Activated CD4-positive, alpha-beta T cell treated with anti-CD3 and anti-CD28 coated beads, Interleukin-2, amount 50 U/mL, for 4 hours (primary cell): ENCODE measurements at regions not wholly inside any gene's neighbourhood (a gene's known extent, or its start where the extent isn't known, plus 50 kb on each side); places are given as distances from the start of the nearest gene placed in this dataset.

Experiments
- DNase-seq, 2 experiments: peaks; one replicate each; pipeline ENCODE4 v3.0.0-alpha.2; 2020

DNA sequence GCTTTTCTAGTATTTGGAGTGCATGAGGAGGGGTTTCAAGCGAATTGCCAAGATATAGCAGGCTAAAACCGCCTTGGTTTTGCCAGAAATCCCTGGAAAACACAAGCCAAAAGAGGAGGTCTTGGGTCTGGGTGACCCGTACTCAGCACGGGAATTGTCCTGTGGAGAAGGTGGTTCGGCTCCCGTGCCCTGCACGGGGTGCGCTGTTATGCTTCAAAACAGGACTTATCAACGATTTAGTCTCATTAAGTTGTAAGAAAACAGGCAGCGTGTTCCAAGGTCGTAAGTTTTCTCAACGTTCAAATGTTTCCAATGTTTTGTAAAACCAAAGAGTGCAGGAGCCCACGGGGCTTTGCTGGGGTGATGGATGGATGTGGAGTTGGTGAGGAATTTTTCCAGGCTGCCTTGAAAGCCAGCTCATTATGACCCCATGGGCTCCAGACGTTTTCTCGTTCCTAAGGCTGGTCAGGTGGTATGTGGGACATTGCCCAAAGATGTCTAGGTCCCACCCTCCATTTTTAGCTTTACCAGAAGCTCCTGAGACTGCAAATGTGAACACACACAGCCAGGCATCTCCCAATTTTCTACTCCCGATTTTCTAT, 75.4 kb upstream of the CLDN14 start:
- DNase-seq, result no peak

- no peak for DNase-seq
Measured at GRCh38 chr21:36557316-36557715, 77.4 kb upstream of the CLDN14 start.

DNA sequence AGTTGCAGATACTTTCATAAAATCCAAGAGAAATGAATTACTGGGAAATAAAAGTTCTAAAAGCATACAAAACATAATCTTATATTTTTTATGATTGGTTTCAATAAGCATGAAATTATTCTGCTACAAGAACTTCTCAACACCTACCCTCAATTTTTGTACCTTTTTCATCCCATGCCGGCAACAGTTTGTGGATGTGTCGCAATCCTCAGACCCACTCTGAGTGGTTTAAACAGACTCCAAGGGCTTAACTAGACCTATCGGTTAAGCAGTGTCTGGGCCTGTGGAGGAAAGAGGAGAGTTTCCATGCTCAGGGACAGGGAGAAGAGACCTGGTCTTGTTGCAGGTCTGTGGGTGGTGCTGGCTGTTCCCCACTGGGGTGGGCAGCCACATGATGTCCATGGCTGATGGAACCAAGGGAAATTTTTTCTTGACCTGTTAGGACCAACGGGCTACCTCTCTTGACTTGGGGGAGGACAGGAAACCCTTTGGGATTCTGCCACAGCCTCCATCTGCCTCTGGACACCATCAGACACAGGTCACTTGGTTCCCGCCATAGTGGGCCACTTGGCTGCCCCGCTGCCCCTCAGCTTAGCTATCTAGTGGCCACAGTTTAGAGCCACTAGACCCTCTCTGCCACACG, 81.1 kb upstream of the CLDN14 start:
- DNase-seq, result no peak

DNA sequence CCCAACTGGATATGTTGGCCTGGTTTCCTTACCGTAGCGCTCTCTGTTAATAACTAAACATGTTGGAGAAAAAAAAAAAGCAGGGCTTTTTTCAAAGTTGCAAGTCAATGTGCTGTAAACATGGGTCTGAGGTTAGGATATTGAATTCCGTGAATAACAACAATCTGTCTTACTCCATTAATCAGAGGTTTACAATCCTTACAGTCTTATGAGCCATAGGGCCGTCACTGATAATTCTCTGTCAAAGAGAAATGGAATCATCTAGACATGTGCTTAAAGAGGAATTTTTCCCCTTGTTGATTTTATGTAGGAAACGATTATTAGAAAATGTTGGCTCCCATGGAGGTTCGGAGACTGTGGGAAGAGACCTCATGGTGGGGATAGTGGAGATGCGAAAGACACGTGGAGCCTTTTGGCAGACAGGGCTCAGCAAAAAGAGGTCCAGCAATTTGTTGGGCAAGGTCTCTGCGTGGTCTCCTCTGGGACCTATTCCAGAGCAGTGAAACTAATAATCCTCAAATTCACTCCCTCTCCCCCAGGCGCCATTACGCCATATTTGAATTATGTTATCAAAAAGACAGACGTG, 83.5 kb upstream of the CLDN14 start:
- no peak for DNase-seq

- DNase-seq, result no peak
Measured at GRCh38 chr21:36564647-36565046, 84.7 kb upstream of the CLDN14 start.

DNA sequence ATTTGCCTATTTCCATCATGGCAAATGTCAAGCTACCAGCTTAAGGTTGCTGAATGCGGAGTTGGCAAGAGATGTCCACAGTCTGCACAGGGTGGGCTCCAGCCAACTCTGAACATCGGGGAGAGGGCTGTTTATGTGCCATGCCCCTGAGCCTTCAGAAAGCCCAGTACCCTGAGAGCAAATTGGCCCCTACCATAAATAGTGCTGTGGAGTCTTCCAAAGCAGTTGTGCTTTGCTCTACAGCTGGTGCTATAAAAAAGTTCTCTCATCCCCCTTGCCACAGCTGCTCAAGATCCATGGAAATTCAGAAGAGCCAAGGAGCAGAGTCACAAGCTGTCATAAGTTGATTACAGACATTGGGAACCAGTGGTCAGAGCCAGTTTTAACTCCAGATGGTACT, 85.6 kb upstream of the CLDN14 start:
- no peak for DNase-seq

GRCh38 chr21:36566644-36567043, 86.7 kb upstream of the CLDN14 start:
- no peak for DNase-seq

GRCh38 chr21:36567216-36567885, 87.4 kb upstream of the CLDN14 start:
- DNase-seq, result no peak

DNA sequence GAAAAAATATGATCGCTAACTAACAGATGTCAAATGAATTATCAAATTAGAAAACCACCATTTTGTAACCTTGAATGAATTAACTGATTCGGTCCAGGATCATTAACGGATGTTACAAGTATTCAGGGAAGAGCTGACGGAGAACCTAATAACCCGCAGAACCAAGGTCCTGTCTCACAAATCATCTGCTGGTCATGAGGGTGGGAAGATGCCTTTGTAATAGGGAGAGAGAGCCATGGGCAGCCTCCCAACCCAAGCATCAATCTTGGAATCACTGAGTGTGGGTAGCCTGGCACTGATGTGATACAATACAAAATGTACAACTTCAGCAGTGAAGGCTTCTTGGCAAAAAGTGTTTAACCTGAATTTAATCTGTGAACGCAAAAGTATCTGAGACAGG, 89.6 kb upstream of the CLDN14 start:
- no peak for DNase-seq

DNA sequence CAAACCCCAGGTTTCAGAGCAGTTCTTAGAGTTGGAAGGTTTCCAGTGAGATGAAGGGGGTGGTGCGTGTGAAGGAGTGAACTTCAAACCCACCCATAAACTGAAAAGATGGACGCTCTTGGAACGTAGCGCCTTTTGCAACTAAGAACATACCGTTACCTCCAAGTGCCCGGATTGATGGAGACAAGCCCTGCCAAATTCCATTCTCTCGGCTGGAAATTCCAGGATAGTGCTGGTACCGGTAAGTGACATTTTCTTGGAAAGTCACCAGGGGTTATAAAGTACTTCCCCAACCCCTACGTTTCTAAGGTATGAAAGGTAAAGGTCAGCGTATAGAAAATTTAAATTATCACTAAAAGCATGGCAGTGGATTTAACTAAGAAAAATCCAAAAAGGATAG, 91.6 kb upstream of the CLDN14 start:
- DNase-seq, result no peak

- DNase-seq, result no peak
Measured at GRCh38 chr21:36572039-36572438, 92.1 kb upstream of the CLDN14 start.

- no peak for DNase-seq
Measured at GRCh38 chr21:36575306-36575705, 95.4 kb upstream of the CLDN14 start.

DNA sequence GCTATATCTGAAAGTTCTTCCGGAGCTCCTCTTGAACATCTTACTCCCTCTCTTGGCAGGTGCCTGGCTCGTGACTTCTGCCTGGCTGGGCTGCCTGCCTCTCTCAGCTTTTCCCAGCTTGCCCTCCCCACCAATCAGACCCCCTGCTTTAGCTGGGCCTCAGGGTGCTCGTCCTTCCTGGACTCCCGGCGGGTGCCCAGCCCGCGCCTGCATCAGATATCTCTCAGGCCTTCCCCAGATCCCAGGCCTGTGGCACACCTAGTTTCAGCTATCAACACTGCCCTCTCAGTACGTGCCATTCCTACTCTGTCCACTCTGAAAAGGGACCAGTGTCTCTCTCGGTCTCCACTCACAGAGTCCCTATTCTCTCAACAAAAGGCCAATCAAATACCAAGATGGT, 96.5 kb upstream of the CLDN14 start:
- no peak for DNase-seq

GRCh38 chr21:36579898-36580297, 100.0 kb upstream of the CLDN14 start:
- DNase-seq, result no peak

- DNase-seq, result no peak
Measured at GRCh38 chr21:36582271-36582670, 102.3 kb upstream of the CLDN14 start.

DNA sequence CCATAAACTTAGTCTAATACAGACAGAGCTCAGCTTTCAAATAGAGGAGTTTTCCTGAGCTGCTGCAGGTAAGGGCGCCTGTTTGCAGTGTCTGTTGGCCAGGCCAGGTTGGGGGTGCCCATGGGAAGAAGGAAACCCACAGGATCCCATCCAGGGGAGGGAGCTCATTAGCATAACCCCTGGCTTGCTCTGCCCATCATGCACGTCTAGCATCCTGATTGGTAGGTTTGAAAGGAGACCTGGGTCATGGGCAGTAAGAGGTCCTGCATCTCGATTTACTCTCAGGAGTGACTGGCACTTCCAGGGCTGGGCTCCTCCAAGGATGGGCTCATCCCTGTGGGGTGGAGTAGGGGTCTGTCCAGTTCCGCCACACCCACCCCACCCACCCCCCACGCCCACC, 103.7 kb upstream of the CLDN14 start:
- DNase-seq, result no peak

- DNase-seq, result no peak
Measured at GRCh38 chr21:36584980-36585940, 105.3 kb upstream of the CLDN14 start.

DNA sequence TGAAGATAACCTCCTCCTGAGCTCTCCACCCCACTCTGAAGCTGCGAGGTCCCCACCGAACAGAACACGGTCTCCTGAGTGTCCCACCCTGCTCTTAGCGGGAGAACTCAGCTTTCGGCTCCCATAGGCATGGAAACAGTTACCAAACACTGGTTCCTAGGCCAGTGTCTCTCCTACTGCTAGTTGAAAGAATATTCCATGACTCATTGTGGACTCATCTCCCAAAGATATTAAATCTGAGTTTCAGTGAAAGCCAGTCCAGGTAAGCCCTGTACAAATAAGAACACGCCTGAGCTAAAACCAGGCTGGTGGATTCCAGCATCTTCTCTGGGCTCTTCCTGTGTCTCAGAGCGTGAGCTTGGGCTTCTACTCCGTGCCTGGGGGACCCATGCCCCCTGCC, 107.5 kb upstream of the CLDN14 start:
- no peak for DNase-seq

- DNase-seq, result no peak
Measured at GRCh38 chr21:36589352-36589971, 109.5 kb upstream of the SIM2 start.

- DNase-seq, result no peak
Measured at GRCh38 chr21:36591326-36591970, 107.5 kb upstream of the SIM2 start.

GRCh38 chr21:36596174-36596573, 102.7 kb upstream of the SIM2 start:
- no peak for DNase-seq

DNA sequence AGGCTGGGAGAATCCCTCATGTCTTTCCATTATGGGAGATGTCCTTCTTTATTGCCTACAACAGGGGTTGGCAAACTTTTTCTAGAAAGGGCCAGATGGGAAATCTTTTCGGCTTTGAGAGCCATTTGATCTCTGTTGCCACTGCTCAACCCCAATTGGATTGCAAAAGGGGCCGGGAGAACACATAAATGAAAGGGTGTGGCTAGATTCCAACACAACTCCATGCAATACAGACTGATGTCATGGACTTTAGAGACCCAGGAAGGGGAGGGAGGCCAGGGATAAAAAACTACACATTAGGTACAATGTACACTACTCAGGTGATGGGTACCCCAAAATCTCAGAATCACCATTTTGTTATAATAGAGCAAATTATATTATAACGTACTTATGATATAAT, 97.6 kb upstream of the SIM2 start:
- DNase-seq, result no peak
